Stimulated activated naive CD8-positive, alpha-beta T cell treated with anti-CD3 and anti-CD28 coated beads, Interleukin-15, amount 100 ng/mL, for 72 hours (primary cell): ENCODE measurements at regions not wholly inside any gene's neighbourhood (a gene's known extent, or its start where the extent isn't known, plus 50 kb on each side); places are given as distances from the start of the nearest gene placed in this dataset.
"Not testable (repeated sequence)": the region's sequence is repeated elsewhere in the genome, so short reads cannot be mapped to it uniquely, and the experiment has no call there.

Experiments
- ATAC-seq: fragments of 150-1000 bp; cut with Tn5 transposase; 2 replicates; pipeline ENCODE4 v1.10.0; 2021; ENCODE audit warnings: mild to moderate bottlenecking, moderate library complexity
- DNase-seq, 2 donors: peaks; one replicate each; pipeline ENCODE4 v3.0.0; 2021 to 2022
- H3K27ac Mint-ChIP-seq, 2 donors: one replicate each; pipeline ENCODE4 v1.8.0; 2022; ENCODE audit warnings: mild to moderate bottlenecking in 2 of 2, mixed read lengths in 2 of 2, moderate library complexity in 2 of 2
- H3K27me3 Mint-ChIP-seq: one replicate; pipeline ENCODE4 v1.8.0; 2022; ENCODE audit warnings: mixed read lengths
- H3K4me1 Mint-ChIP-seq: one replicate; pipeline ENCODE4 v1.8.0; 2022; ENCODE audit warnings: mild to moderate bottlenecking, mixed read lengths
- H3K4me3 Mint-ChIP-seq, 2 donors: one replicate each; pipeline ENCODE4 v1.8.0; 2022; ENCODE audit warnings: mild to moderate bottlenecking in 2 of 2, mixed read lengths in 2 of 2, moderate library complexity in 1 of 2
- H3K9me3 Mint-ChIP-seq, 2 donors: one replicate each; pipeline ENCODE4 v1.8.0; 2022; ENCODE audit warnings: mixed read lengths in 2 of 2

DNA sequence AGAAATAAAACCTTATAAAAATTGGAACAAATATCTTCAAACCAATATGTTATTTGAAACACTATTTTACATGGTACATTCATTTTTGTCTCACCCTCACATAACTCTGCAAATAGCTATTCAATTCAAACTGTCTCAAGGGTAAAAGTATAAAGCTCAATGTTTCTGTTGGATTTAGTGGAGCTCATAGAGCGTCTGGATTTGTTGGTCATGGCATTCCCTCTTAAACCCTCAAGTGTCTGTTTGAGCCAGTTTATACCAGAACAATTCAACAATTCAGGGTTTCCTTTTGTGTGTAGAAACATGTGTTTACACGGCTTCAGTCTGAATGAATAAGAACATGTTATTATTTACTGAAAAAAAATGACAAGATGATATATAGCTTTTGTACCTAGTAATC is 161.6 kb downstream of the PCDH18 start:
- peaks cover 0 to 9% of the 10 kb centered on the region in 2 donors for H3K9me3 Mint-ChIP-seq
- H3K27me3 Mint-ChIP-seq: no peaks in the 10 kb centered on the region
- no peak overlapping the region for H3K27ac Mint-ChIP-seq
- H3K4me1 Mint-ChIP-seq: no peaks in the 10 kb centered on the region
- DNase-seq (no peak), ATAC-seq (no peak)
- no peak overlapping the region for H3K4me3 Mint-ChIP-seq

DNA sequence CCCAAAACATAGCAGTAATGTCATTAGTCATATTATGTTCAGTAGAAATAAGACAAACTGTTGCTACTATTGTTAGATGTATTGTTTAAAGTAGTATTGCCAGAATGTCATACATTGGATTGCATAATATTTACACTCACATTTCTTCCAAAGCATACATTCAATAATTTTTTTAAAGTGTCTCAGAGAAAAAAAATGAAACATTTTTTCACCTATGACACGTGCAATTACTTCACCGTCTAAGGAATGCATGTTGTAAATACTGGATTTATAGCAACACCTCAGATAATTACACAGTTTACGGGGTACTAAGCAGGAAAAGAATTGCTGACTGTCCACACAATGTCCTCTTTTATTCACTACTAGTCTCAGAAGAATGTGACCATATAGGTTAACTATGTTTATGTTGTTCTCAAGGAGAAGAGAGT is 162.1 kb downstream of the PCDH18 start:
- Mint-ChIP-seq H3K4me1 (no peaks in the 10 kb centered on the region), H3K27me3 (no peaks in the 10 kb centered on the region), H3K9me3 (peaks cover 0 to 9% of the 10 kb centered on the region in 2 donors)

DNA sequence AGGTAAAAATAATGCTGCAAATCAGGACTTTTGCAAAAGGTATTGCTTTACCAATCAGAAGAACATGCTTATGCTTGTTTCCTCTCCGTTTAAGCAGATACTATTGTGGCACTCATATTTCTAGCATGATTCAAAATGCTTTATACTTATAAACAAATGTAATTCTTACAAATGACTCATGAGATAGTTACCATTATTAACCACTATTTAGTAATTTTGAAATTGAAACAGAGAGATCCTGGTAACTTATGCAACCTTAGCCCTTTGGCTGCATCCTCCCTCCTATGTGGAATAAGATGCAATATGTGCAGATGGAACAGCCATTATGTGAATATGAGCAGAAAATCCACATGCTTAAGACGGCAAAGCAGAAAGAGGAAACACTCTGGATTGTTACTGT is 164.7 kb downstream of the PCDH18 start:
- peaks cover 0 to 4% of the 10 kb centered on the region in 2 donors for H3K9me3 Mint-ChIP-seq
- H3K4me1 Mint-ChIP-seq: no peaks in the 10 kb centered on the region
- DNase-seq (no peak), ATAC-seq (no peak)
- H3K27me3 Mint-ChIP-seq: no peaks in the 10 kb centered on the region
- H3K27ac Mint-ChIP-seq: no peak overlapping the region
- H3K4me3 Mint-ChIP-seq: no peak overlapping the region

More for the DNA sequence above, 162.1 kb downstream of the PCDH18 start:
- no peak for DNase-seq
- Mint-ChIP-seq H3K4me3 (no peak overlapping the region), H3K27ac (no peak overlapping the region)
- ATAC-seq: no peak

GRCh38 chr4:137363496-137363895 is 168.8 kb downstream of the PCDH18 start:
- ATAC-seq (no peak), DNase-seq (no peak)
- Mint-ChIP-seq H3K4me1 (no peaks in the 10 kb centered on the region), H3K27ac (no peak overlapping the region), H3K4me3 (no peak overlapping the region), H3K9me3 (peaks cover 0 to 4% of the 10 kb centered on the region in 2 donors), H3K27me3 (no peaks in the 10 kb centered on the region)

DNA sequence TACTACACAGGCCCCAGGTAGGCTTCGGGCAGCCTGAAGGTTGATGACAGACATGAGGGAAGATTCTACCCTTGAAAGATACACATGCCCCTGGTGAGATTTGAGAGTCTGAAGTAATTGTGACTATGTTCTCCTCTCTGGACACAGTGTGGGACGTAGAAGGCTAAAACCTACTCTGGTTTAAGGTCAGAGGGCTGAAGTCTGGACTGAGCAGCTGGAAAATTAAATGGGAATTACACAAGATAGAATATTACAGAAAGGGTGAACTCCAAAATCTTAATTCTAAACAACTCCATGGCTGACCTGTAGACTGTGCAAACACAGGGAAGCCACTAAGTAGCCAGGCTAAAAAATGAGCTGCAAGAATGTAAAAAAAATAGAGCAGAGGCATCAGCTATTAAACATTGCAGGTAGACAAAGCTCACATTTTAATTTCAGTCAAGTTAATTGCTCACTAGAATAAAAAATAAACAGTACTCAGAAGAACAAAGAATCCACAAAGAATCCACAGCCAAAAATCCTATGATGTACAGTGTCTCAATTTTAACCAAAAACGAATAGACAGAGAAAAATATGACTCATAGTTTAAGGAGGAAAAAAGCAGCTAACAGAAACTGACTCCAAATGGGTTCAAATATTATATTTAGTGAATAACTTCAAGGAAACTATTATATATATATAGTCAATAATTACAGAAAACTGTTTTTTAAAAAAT is 170.4 kb downstream of the PCDH18 start:
- Mint-ChIP-seq H3K4me1 (no peaks in the 10 kb centered on the region), H3K9me3 (peaks cover 0 to 4% of the 10 kb centered on the region in 2 donors), H3K27ac (no peak overlapping the region), H3K4me3 (no peak overlapping the region), H3K27me3 (no peaks in the 10 kb centered on the region)
- DNase-seq (no peak), ATAC-seq (no peak)

- ATAC-seq: no peak
- DNase-seq: no peak
- H3K9me3 Mint-ChIP-seq: peaks cover 0 to 4% of the 10 kb centered on the region in 2 donors
- H3K27ac Mint-ChIP-seq: no peak overlapping the region
- H3K4me3 Mint-ChIP-seq: no peak overlapping the region
- no peaks in the 10 kb centered on the region for H3K27me3 Mint-ChIP-seq
- no peaks in the 10 kb centered on the region for H3K4me1 Mint-ChIP-seq
Measured at GRCh38 chr4:137360761-137361160, 171.5 kb downstream of the PCDH18 start.

GRCh38 chr4:137359691-137360315 is 172.5 kb downstream of the PCDH18 start:
- Mint-ChIP-seq H3K27me3 (no peaks in the 10 kb centered on the region), H3K9me3 (peaks cover 0 to 7% of the 10 kb centered on the region in 2 donors), H3K4me3 (no peak overlapping the region), H3K4me1 (no peaks in the 10 kb centered on the region), H3K27ac (no peak overlapping the region)
- ATAC-seq: no peak
- DNase-seq: no peak

DNA sequence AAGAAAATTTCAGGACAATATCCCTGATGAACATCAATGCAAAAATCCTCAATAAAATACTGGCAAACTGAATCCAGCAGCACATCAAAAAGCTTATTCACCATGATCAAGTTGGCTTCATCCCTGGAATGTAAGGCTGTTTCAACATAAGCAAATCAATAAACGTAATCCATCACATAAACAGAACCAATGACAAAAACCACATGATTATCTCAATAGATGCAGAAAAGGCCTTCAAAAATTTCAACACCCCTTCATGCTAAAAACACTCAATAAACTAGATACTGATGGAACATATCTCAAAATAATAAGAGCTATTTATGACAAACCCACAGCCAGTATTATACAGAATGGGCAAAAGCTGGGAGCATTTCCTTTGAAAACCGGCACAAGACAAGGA is 177.7 kb downstream of the PCDH18 start:
- not testable (repeated sequence) for H3K27me3 Mint-ChIP-seq, H3K27ac Mint-ChIP-seq, H3K4me3 Mint-ChIP-seq, DNase-seq, ATAC-seq, H3K4me1 Mint-ChIP-seq
- H3K9me3 Mint-ChIP-seq: peaks cover 25 to 30% of the 10 kb centered on the region in 2 donors

DNA sequence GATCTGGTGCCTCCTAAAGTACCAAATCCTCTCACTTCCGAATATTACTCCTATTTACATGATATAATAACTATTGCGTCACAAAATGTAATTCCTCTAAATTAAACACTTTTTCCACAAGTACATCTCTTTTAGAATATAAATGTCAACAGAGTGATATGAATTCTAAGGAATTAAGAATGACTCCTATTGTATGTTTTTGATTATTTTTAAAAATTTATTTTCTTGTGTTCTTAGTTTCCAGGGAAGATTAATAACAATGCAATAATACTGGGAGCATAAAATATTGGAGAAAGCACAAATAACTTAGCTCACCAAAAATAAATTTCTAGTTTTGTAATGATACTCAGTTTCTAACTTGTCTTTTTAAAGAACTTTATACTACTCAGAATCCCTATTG is 184.9 kb downstream of the PCDH18 start:
- peaks cover 7 to 11% of the 10 kb centered on the region in 2 donors for H3K9me3 Mint-ChIP-seq
- DNase-seq (no peak), ATAC-seq (no peak)
- H3K4me1 Mint-ChIP-seq: no peaks in the 10 kb centered on the region
- H3K4me3 Mint-ChIP-seq: no peak overlapping the region
- no peak overlapping the region for H3K27ac Mint-ChIP-seq
- H3K27me3 Mint-ChIP-seq: no peaks in the 10 kb centered on the region

DNA sequence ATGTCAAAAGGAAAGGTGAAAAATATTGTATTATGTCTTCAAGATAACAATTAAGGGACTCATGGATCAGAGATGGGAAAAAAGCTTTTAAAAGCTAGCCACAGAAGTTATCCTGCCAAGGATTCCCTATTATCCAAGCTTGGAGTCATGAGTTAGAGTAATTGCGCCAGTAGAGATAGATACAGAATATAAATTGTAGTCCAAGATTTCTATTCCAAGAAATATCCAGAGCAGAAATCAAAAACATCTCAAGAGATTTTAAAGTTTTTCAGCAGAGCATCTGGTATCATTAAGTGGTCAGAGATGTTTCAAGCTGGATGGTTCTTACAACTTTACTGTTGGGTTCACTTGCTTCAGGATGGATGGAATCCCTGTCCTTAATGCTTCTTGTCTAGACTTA is 186.7 kb downstream of the PCDH18 start:
- no peaks in the 10 kb centered on the region for H3K9me3 Mint-ChIP-seq
- ATAC-seq (no peak), DNase-seq (no peak)
- H3K27ac Mint-ChIP-seq: no peak overlapping the region
- no peaks in the 10 kb centered on the region for H3K4me1 Mint-ChIP-seq
- H3K4me3 Mint-ChIP-seq: no peak overlapping the region
- no peaks in the 10 kb centered on the region for H3K27me3 Mint-ChIP-seq

- DNase-seq: no peak
- H3K4me1 Mint-ChIP-seq: no peaks in the 10 kb centered on the region
- no peak for ATAC-seq
- no peak overlapping the region for H3K27ac Mint-ChIP-seq
- H3K27me3 Mint-ChIP-seq: no peaks in the 10 kb centered on the region
- no peak overlapping the region for H3K4me3 Mint-ChIP-seq
- H3K9me3 Mint-ChIP-seq: no peaks in the 10 kb centered on the region
Measured at GRCh38 chr4:137343221-137343620, 189.1 kb downstream of the PCDH18 start.

DNA sequence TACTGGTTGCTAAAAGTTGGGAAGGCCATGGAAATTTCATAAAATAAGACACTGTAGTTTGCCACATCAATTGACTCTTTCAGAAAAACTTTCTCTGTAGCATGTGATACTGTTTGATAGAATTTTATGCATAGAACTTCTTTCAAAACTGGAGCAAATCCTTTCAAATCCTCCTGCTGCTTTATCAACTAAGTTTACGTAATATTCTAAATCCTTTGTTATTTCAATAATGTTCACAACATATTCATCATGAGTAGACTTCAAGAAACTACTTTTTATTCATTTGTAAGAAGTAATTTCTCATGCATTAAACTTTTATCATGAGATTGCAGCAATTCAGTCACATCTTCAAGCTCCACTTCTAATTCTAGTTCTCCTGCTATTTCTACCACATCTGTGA is 199.3 kb downstream of the PCDH18 start:
- Mint-ChIP-seq H3K27me3 (no peaks in the 10 kb centered on the region), H3K4me3 (no peak overlapping the region), H3K9me3 (peaks cover 5 to 6% of the 10 kb centered on the region in 2 donors), H3K4me1 (no peaks in the 10 kb centered on the region), H3K27ac (no peak overlapping the region)
- no peak for ATAC-seq
- no peak for DNase-seq

- H3K4me3 Mint-ChIP-seq: no peak overlapping the region
- H3K9me3 Mint-ChIP-seq: no peaks in the 10 kb centered on the region
- no peak for ATAC-seq
- no peak for DNase-seq
- no peaks in the 10 kb centered on the region for H3K27me3 Mint-ChIP-seq
- no peak overlapping the region for H3K27ac Mint-ChIP-seq
- no peaks in the 10 kb centered on the region for H3K4me1 Mint-ChIP-seq
Measured at GRCh38 chr4:137312257-137312656, 220.0 kb downstream of the PCDH18 start.

DNA sequence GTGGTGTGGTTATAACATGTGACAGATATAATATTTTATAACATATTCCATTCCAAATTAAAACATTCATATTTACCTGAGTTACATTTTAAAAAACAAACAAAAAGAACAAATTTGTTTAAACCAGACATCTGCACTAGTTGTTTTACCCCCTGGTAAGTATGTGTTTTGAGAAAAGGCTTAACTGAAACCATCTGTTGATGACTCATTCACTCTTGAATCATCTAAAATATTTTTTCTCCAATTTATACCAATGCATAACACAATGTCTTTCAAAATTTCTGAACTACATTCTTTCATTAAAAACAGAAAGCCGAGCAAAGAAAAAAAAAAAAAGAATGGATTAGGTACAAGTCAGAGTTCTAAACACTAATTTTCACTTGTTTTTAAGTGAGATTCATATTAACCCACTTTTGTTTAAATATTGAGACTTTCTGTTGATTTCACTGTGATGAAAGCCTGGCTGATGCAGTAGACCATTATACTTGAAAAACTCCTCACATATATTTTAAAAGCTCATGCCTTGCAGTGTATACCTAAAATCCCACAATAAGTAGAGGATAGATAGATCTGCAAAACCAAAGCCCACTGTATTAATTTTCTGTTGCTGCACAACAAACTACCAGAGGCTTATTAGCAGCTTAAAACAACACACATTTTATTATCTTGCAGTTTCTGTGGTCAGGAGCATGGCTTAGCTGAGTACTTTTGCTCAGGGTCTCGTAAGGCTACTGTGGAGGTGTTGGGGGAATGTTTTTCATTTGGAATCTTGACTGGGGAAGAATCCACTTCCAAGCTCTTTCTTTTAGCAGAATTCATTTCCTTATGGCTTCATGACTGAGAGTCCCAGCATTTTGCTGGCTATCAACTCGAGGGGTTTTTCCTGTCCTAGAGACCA is 221.5 kb downstream of the PCDH18 start:
- Mint-ChIP-seq H3K4me3 (no peak overlapping the region), H3K9me3 (no peaks in the 10 kb centered on the region), H3K4me1 (no peaks in the 10 kb centered on the region), H3K27me3 (no peaks in the 10 kb centered on the region), H3K27ac (no peak overlapping the region)
- DNase-seq: no peak
- ATAC-seq: no peak

DNA sequence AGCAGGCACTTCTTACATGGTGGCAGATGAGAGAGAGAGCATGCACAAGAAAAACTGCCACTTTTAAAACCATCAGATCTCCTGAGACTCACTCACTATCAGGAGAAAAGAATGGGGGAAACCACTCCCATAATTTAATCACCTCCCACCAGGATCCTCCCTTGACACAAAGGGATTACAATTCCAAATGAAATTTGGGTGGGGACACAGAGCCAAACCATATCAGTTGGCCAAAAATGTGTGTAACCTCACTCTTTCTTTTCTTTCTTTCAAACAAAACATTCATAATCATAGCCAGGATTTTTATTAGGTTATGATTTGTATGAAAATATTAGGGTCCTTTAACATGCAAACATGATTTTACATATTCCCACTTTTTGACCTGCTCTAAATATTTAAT is 222.1 kb downstream of the PCDH18 start:
- Mint-ChIP-seq H3K4me1 (no peaks in the 10 kb centered on the region), H3K27ac (no peak overlapping the region), H3K4me3 (no peak overlapping the region), H3K9me3 (no peaks in the 10 kb centered on the region), H3K27me3 (no peaks in the 10 kb centered on the region)
- ATAC-seq: no peak
- DNase-seq: no peak

DNA sequence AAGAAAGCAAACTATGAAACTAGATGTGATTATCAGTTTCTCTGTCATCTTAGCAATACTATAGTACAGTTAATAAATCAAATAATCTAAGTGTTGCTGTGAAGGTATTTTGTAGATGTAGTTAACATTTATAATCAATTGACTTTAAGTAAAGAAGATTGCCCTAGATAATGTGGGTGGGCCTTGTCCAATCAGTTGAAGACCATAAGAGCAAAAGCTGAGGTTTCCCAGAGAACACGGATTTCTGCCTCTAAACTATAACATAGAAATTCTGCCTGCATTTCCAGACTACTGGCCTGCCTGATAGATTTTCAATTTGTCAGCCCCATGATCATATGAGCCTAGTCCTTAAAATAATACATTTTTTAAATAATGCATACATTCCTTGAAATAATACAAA is 222.9 kb downstream of the PCDH18 start:
- no peak overlapping the region for H3K27ac Mint-ChIP-seq
- no peak overlapping the region for H3K4me3 Mint-ChIP-seq
- DNase-seq (no peak), ATAC-seq (no peak)
- H3K4me1 Mint-ChIP-seq: no peaks in the 10 kb centered on the region
- H3K27me3 Mint-ChIP-seq: no peaks in the 10 kb centered on the region
- H3K9me3 Mint-ChIP-seq: no peaks in the 10 kb centered on the region
